Sigmoid colon (tissue), 6 donors: ENCODE measurements at regions not wholly inside any gene's neighbourhood (a gene's known extent, or its start where the extent isn't known, plus 50 kb on each side); places are given as distances from the start of the nearest gene placed in this dataset.

Experiments
- DNase-seq: peaks from one replicate; pipeline ENCODE4 v3.0.0-alpha.2; 2019
- H3K27ac ChIP-seq, 4 donors: fragments of 200-600 bp; sonication (generic); one replicate each; pipeline ENCODE4 v1.5.1; 2016 to 2019; ENCODE audit warnings: mild to moderate bottlenecking in 1 of 4
- H3K27me3 ChIP-seq, 3 donors: fragments of 200-600 bp; sonication (generic); one replicate each; pipeline ENCODE4 v1.5.1; 2019; ENCODE audit warnings: mild to moderate bottlenecking in 1 of 3
- H3K36me3 ChIP-seq, 4 donors: fragments of 200-600 bp; sonication (generic); one replicate each; pipeline ENCODE4 v1.5.1; 2016 to 2019
- H3K4me1 ChIP-seq, 4 donors: fragments of 200-600 bp; sonication (generic); one replicate each; pipeline ENCODE4 v1.5.1; 2017 to 2019
- H3K4me3 ChIP-seq, 4 donors: fragments of 200-600 bp; sonication (generic); one replicate each; pipeline ENCODE4 v1.5.1; 2017 to 2019; ENCODE audit warnings: mild to moderate bottlenecking in 2 of 4, moderate library complexity in 1 of 4
- H3K9me3 ChIP-seq, 4 donors: fragments of 200-600 bp in 3 of 4; sonication (generic) in 3 of 4; one replicate each; pipeline versions ENCODE4 v1.5.1 to v1.6.1; 2013 to 2019
- EP300 ChIP-seq, 4 donors: sonication (generic); formaldehyde crosslinking; IDR thresholded peaks; one replicate each; pipeline ENCODE4 v1.6.1; 2017; ENCODE audit warnings: antibody characterized with exemption in 4 of 4
- POLR2A ChIP-seq, 2 donors: fragments of 450-650 bp; IDR thresholded peaks; one replicate each; pipeline ENCODE4 v1.6.1; 2016; ENCODE audit warnings: antibody characterized with exemption in 2 of 2, mild to moderate bottlenecking in 2 of 2, moderate library complexity in 2 of 2
- POLR2AphosphoS5 ChIP-seq, 4 donors: sonication (generic); formaldehyde crosslinking; IDR thresholded peaks; one replicate each; pipeline ENCODE4 v1.6.1; 2017; ENCODE audit warnings: antibody characterized with exemption in 4 of 4
- WGBS, 2 donors: extraction: QIAGEN DNeasy Blood & Tissue Kit; methylation state at CpG; one replicate each; pipeline ENCODE4 v1.1.7; 2013; 5-methylcytosine and 5-hydroxymethylcytosine counted together
- intact Hi-C: fragments of 100-400 bp; cut with DNase I; formaldehyde crosslinking; loops from one replicate; pipeline ENCODE4 v1.15.1; 2023
- TF ChIP-seq, protein P1 (sequence below), 4 experiments: fragments of 450-650 bp in 3 of 4; fragments of 200-600 bp in 1 of 4; IDR thresholded peaks; one replicate each; pipeline ENCODE4 v1.5.1; 2016 to 2019; ENCODE audit warnings: antibody characterized with exemption in 4 of 4, mild to moderate bottlenecking in 3 of 4, moderate library complexity in 2 of 4
- donor health status: healthy with polysubstance abuse.
- donor health status: healthy.

DNA sequence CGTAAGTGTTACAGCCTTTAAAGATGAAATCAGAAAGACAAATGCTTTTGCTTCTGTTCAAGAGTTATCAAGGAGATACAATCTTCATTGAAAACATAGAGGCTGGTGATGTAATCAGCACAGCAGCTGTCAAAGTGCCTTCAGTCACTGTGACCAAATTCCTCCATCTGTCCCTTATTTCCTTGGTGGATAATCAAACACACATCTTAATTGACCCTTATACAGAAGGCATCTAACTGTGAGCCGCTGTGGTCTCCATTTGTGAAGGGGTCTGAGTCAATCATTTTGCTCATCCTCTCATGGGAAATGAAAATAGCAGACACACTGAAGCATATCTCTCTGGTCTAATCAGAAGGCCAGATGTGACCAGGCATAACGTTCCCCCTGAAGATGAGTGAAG is 130.1 kb upstream of the TLR4 start:
- intact Hi-C loops = no loop called here
- no peaks in the 10 kb centered on the region for H3K4me1 ChIP-seq
- H3K4me3 ChIP-seq = no peak overlapping the region
- TF ChIP-seq POLR2A (IDR thresholded peaks at IDR 0.05) (no peak), EP300 (IDR thresholded peaks at IDR 0.05) (no peak), POLR2AphosphoS5 (IDR thresholded peaks at IDR 0.05) (no peak)
- TF ChIP-seq, protein P1, sequence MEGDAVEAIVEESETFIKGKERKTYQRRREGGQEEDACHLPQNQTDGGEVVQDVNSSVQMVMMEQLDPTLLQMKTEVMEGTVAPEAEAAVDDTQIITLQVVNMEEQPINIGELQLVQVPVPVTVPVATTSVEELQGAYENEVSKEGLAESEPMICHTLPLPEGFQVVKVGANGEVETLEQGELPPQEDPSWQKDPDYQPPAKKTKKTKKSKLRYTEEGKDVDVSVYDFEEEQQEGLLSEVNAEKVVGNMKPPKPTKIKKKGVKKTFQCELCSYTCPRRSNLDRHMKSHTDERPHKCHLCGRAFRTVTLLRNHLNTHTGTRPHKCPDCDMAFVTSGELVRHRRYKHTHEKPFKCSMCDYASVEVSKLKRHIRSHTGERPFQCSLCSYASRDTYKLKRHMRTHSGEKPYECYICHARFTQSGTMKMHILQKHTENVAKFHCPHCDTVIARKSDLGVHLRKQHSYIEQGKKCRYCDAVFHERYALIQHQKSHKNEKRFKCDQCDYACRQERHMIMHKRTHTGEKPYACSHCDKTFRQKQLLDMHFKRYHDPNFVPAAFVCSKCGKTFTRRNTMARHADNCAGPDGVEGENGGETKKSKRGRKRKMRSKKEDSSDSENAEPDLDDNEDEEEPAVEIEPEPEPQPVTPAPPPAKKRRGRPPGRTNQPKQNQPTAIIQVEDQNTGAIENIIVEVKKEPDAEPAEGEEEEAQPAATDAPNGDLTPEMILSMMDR (IDR thresholded peaks at IDR 0.05) = no peak
- H3K27me3 ChIP-seq = no peaks in the 10 kb centered on the region
- H3K9me3 ChIP-seq = no peaks in the 10 kb centered on the region
- H3K27ac ChIP-seq = no peak overlapping the region
- DNase-seq = no peak
- 81 to 84% methylated on average over 3 of the region's 3 CpGs for WGBS, 2 donors
- no peaks in the 10 kb centered on the region for H3K36me3 ChIP-seq

GRCh38 chr9:117564839-117565238 is 139.4 kb upstream of the TLR4 start:
- Histone ChIP-seq H3K4me1 (no peaks in the 10 kb centered on the region), H3K4me3 (no peak overlapping the region), H3K9me3 (no peaks in the 10 kb centered on the region), H3K27me3 (no peaks in the 10 kb centered on the region), H3K36me3 (no peaks in the 10 kb centered on the region), H3K27ac (no peak overlapping the region)
- TF ChIP-seq POLR2A (IDR thresholded peaks at IDR 0.05) (no peak), EP300 (IDR thresholded peaks at IDR 0.05) (no peak), POLR2AphosphoS5 (IDR thresholded peaks at IDR 0.05) (no peak)
- TF ChIP-seq, protein P1 (IDR thresholded peaks at IDR 0.05) = no peak
- intact Hi-C loops = no loop called here
- no peak for DNase-seq
- WGBS, 2 donors = 73 to 74% methylated on average over 1 of the region's 1 CpG

GRCh38 chr9:117561761-117562160 is 142.4 kb upstream of the TLR4 start:
- 56 to 65% methylated on average over 2 of the region's 2 CpGs for WGBS, 2 donors
- H3K27ac ChIP-seq = no peak overlapping the region

DNA sequence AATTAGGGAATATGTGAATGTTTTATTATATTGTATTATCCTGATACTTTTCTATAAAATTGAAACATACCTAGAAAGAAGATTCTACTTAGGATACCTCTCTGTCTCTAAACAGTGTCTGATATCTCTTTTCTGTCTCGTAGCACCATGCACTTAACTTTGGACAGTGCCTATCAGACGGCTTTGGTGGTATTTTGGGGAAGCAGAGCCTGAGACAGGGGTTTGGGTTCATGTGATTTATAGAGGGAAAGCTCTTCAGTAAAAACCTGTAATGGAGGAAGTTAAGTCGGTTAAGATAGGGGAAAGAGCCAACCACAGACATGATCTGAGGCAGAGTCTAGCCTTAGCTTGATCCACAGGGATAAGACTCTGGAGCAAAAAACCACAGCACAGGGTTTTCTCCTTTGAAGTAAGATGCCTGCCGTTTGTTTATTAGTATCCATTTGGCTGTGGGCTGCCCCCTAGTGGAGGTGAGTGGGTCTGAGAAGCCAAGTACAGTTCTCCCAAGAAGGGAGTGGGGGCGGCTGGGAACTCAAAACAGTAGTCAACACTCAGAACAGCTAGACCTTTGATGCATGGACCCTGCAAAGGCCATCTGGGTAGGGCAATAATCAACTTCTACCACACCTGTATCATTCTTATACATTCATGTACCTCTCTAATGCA is 141.2 kb upstream of the ASTN2 start:
- no peak for DNase-seq
- 40 to 59% methylated on average over 5 of the region's 5 CpGs for WGBS, 2 donors
- no peaks in the 10 kb centered on the region for H3K9me3 ChIP-seq

More at GRCh38 chr9:117561761-117562160, 142.4 kb upstream of the TLR4 start:
- intact Hi-C loops = no loop called here
- no peak for DNase-seq
- no peaks in the 10 kb centered on the region for H3K27me3 ChIP-seq
- TF ChIP-seq, protein P1 (IDR thresholded peaks at IDR 0.05) = no peak
- TF ChIP-seq EP300 (IDR thresholded peaks at IDR 0.05) = no peak
- TF ChIP-seq POLR2AphosphoS5 (IDR thresholded peaks at IDR 0.05) = no peak
- TF ChIP-seq POLR2A (IDR thresholded peaks at IDR 0.05) = no peak
- no peaks in the 10 kb centered on the region for H3K4me1 ChIP-seq
- no peaks in the 10 kb centered on the region for H3K9me3 ChIP-seq
- no peaks in the 10 kb centered on the region for H3K36me3 ChIP-seq
- no peak overlapping the region for H3K4me3 ChIP-seq

More for the DNA sequence above, 141.2 kb upstream of the ASTN2 start:
- Histone ChIP-seq H3K4me1 (no peaks in the 10 kb centered on the region), H3K4me3 (no peak overlapping the region), H3K27me3 (peaks cover 0 to 5% (median 0%) of the 10 kb centered on the region in 3 donors), H3K36me3 (no peaks in the 10 kb centered on the region), H3K27ac (no peak overlapping the region)
- intact Hi-C loops = no loop called here
- no peak for TF ChIP-seq EP300 (IDR thresholded peaks at IDR 0.05)
- no peak for TF ChIP-seq POLR2AphosphoS5 (IDR thresholded peaks at IDR 0.05)
- TF ChIP-seq, protein P1 (IDR thresholded peaks at IDR 0.05) = no peak
- TF ChIP-seq POLR2A (IDR thresholded peaks at IDR 0.05) = no peak
